ENCODE measurements at regions not wholly inside any gene's neighbourhood (a gene's known extent, or its start where the extent isn't known, plus 50 kb on each side); places are given as distances from the start of the nearest gene placed in this dataset.
A peak's percentile ranks its signal among the peaks of the same experiment; 100 is the strongest.

- TF ChIP-seq ZNF326 (CRISPR knock-in tag; IDR thresholded peaks at IDR 0.05; ENCODE audit: borderline replicate concordance) (no peak), RAD21 (CRISPR knock-in tag; IDR thresholded peaks at IDR 0.05) (peak; percentile 52; the same call in 1 of the 2 replicates), CEBPG (CRISPR knock-in tag; IDR thresholded peaks at IDR 0.05) (peak; percentile 39; the same call in 1 of the 2 replicates), ZFX (CRISPR knock-in tag; IDR thresholded peaks at IDR 0.05; ENCODE audit: low read depth) (no peak), ZNF567 (CRISPR knock-in tag; IDR thresholded peaks at IDR 0.05; ENCODE audit: borderline replicate concordance) (no peak), ZNF136 (CRISPR knock-in tag; IDR thresholded peaks at IDR 0.05; ENCODE audit: low read depth) (no peak), GFI1 (CRISPR knock-in tag; IDR thresholded peaks at IDR 0.05; ENCODE audit: borderline replicate concordance) (no peak), ZNF644 (CRISPR knock-in tag; IDR thresholded peaks at IDR 0.05; ENCODE audit: low read depth) (peak; percentile 96), ELF3 (CRISPR knock-in tag; IDR thresholded peaks at IDR 0.05) (0 out of 2 replicates have a peak, but pooled peaks have one; percentile 26), ZNF251 (CRISPR knock-in tag; IDR thresholded peaks at IDR 0.05) (no peak), CERS6 (CRISPR knock-in tag; IDR thresholded peaks at IDR 0.05) (no peak), POLR2AphosphoS5 (IDR thresholded peaks at IDR 0.05; ENCODE audit: low read depth, low read length) (no peak), ZNF337 (CRISPR knock-in tag; IDR thresholded peaks at IDR 0.05; ENCODE audit: borderline replicate concordance, low read depth) (no peak), MNT (IDR thresholded peaks at IDR 0.05) (no peak), ZNF775 (CRISPR knock-in tag; IDR thresholded peaks at IDR 0.05; ENCODE audit: borderline replicate concordance) (no peak), ARID3A (IDR thresholded peaks at IDR 0.05; ENCODE audit: low read depth, low read length) (peak; percentile 48; the same call in 1 of the 2 replicates), CHCHD3 (CRISPR knock-in tag; IDR thresholded peaks at IDR 0.05) (no peak), ZBTB8A (CRISPR knock-in tag; IDR thresholded peaks at IDR 0.05; ENCODE audit: borderline replicate concordance, low read depth) (no peak)
- TF ChIP-seq, protein P1, sequence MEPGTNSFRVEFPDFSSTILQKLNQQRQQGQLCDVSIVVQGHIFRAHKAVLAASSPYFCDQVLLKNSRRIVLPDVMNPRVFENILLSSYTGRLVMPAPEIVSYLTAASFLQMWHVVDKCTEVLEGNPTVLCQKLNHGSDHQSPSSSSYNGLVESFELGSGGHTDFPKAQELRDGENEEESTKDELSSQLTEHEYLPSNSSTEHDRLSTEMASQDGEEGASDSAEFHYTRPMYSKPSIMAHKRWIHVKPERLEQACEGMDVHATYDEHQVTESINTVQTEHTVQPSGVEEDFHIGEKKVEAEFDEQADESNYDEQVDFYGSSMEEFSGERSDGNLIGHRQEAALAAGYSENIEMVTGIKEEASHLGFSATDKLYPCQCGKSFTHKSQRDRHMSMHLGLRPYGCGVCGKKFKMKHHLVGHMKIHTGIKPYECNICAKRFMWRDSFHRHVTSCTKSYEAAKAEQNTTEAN (CRISPR knock-in tag; conservative IDR thresholded peaks at IDR 0.05) = no peak
- TF ChIP-seq, protein P2, sequence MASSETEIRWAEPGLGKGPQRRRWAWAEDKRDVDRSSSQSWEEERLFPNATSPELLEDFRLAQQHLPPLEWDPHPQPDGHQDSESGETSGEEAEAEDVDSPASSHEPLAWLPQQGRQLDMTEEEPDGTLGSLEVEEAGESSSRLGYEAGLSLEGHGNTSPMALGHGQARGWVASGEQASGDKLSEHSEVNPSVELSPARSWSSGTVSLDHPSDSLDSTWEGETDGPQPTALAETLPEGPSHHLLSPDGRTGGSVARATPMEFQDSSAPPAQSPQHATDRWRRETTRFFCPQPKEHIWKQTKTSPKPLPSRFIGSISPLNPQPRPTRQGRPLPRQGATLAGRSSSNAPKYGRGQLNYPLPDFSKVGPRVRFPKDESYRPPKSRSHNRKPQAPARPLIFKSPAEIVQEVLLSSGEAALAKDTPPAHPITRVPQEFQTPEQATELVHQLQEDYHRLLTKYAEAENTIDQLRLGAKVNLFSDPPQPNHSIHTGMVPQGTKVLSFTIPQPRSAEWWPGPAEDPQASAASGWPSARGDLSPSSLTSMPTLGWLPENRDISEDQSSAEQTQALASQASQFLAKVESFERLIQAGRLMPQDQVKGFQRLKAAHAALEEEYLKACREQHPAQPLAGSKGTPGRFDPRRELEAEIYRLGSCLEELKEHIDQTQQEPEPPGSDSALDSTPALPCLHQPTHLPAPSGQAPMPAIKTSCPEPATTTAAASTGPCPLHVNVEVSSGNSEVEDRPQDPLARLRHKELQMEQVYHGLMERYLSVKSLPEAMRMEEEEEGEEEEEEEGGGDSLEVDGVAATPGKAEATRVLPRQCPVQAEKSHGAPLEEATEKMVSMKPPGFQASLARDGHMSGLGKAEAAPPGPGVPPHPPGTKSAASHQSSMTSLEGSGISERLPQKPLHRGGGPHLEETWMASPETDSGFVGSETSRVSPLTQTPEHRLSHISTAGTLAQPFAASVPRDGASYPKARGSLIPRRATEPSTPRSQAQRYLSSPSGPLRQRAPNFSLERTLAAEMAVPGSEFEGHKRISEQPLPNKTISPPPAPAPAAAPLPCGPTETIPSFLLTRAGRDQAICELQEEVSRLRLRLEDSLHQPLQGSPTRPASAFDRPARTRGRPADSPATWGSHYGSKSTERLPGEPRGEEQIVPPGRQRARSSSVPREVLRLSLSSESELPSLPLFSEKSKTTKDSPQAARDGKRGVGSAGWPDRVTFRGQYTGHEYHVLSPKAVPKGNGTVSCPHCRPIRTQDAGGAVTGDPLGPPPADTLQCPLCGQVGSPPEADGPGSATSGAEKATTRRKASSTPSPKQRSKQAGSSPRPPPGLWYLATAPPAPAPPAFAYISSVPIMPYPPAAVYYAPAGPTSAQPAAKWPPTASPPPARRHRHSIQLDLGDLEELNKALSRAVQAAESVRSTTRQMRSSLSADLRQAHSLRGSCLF (CRISPR knock-in tag; IDR thresholded peaks at IDR 0.05; ENCODE audit: borderline replicate concordance) = no peak
Observed at GRCh38 chr6:166786704-166787293, 159.7 kb upstream of the RPS6KA2 start (continued).

Data from HepG2 (cell line).